SK-N-DZ (cell line): ENCODE measurements at regions not wholly inside any gene's neighbourhood (a gene's known extent, or its start where the extent isn't known, plus 50 kb on each side); places are given as distances from the start of the nearest gene placed in this dataset.

Experiments
- DNase-seq: peaks from one replicate; pipeline ENCODE4 v3.0.0-alpha.2; 2015; ENCODE audit warnings: low spot score

DNA sequence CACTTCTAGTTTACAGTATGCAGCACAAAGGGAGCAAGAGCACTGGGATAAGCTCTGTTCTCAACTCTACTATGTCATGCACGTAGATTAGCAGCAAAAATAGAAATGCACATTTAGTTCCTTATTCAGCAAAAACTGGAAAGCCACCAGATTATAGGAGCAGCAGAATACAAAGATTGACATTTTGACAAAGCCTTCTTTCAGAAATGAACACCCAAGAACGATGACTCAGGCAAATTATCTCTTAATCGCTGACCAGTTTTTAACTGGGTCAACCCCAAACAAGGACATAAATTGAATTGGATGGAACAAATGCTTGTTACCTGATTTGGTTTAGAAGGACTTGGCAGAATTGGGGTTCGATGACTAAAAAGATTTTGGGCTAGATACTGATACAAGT is 775.3 kb upstream of the HS3ST1 start:
- no peak for DNase-seq

DNA sequence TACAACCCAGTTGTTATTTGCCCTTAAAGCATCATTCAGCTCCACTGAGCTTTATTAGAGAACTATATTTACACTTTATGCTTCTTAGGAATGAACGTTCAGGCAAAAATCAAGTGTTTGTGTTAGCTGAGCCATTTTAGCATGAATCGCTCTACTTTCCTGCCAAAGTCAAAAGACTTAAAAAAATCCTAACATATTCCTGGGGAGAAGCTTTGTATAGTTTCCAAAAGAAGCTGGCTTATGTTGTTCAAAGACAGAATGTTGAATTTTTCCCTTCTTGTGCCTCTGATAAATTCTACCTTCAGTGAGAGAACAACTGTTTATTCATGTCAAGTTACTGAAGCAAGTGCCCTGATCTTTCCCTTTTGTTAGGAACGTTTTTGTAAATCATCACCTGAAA is 771.5 kb upstream of the HS3ST1 start:
- no peak for DNase-seq

DNA sequence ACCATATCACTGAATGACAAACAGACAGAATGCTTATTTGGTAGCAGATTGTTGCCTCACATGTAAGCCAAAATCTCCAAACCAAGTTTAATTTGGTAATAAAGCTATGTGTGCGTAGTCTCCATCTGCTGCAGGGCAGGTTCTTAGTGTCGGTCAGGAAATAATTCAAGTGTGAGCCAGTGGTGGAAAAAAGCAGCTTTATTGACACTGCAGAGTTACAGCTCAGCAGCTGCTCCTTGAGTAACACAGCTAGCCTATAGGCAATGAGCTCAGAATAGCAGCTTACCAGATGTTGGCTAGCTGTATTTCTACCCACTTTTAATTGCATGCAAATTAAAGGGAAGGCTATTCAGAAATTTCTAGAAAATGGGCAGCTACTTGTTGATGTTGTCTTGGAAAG is 757.8 kb upstream of the HS3ST1 start:
- no peak for DNase-seq

DNA sequence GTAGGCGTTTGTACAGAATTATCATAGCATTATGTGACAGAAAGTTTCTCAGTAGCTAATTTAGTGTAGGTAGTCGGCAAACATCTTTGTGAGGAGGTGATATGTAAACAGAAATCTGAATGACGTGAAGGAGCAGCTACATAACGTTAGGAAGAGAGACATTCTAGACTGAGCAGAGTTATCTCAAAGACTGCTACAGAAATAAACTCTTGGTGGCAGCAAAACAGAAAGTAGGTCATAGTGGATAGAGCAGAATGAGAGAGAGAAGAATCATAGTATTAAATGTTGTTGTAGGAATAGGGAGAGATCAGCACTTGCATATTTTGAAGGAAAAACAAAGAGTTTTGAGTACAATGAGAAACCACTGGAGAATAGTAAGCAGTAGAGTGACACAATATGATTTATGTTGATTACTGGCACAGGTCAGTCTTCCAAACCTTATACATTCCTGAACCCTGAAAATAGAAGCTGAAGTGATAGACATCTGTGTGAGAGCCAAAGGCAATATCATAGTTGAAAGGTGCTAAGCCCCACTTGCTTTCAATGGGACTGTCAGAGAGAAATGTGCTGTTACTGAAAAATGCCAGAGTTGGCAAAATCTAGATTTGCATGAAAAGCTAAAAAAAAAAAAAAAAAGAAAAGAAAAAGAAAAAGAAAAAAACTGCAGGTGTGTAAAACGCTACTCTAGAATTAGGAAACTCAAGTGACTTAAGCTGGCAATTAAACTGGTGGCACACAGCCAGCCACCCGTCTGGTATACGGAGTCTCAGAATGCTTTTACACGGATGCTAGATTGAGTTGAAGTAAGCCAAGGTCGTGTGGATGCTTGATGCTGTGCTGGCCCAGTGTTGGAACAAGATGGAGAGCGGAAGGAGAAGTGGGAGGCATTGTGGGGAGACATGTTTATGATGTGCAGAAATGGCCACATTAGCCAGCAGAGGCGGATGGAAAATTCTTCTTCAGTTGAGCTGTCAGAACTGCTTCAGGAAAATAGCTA is 750.2 kb upstream of the HS3ST1 start:
- DNase-seq, result no peak

DNA sequence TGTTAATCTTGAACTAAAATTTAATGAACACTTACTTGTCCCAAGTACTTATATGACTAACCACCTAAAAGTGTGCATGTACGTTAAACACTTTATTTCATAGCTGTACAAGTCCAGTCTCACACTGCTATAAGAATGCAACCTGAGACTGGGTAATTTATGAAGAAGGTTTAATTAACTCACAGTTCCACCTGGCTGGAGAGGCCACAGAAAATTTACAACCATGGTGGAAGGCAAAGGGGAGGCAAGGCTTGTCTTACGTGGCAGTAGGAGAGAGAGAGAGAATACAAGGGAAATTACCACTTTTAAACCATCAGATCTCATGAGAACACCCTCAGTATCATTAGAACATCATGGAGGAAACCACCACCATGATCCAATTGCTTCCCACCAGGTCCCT is 748.7 kb upstream of the HS3ST1 start:
- DNase-seq, result no peak

DNA sequence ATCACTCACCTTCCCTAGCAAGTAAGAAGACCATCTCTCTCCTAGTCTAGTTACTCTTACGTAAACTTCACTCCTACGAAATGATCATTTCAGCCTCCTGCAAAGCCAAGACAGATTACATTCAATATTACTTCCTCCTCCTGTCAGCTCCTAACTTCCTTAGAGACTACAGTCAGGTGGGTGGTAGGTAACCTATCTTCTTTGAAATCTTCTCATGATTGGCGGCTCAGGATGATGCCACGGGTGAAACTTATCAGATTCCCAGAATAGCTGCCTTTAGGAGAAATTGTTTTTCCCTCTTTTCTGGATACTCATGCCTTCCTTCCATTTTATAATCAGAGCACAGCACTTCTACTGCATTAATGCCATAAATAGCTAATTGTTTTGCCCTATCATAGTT is 744.8 kb upstream of the HS3ST1 start:
- no peak for DNase-seq

DNA sequence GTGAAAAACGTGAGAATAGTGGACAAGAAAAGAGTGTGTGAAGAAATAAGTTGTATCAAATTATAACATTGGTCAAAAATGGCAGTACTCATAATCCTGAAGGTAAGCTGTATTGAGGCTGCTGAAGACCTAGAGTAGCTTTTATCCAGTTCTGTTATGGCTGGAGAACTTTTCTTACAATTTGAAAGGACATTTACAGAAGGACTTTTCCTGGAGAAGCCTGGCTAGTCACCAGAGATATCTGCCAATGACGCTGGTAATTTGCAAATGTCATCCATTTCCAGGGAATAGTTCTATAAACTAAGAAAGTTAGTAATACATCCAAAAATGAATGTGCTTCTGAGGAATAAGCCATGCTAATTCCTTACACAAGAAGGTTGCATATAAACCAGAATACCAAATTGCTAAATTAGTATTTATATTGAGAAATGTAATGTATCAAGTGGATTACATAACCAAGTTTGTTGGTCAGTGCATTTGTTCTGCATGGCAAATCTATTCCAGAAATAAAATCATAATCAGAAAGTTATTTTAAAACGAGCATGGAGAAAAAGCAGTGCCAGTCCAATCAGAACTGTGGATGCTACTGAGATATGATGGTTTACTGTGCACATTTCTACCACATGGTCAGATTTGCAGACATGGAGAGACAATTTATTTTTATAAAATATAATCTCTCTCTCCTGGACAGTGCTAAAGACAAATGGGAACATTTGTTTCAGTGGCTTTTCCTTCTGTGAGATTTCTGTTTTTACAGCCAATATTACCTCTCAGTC is 743.7 kb upstream of the HS3ST1 start:
- no peak for DNase-seq

DNA sequence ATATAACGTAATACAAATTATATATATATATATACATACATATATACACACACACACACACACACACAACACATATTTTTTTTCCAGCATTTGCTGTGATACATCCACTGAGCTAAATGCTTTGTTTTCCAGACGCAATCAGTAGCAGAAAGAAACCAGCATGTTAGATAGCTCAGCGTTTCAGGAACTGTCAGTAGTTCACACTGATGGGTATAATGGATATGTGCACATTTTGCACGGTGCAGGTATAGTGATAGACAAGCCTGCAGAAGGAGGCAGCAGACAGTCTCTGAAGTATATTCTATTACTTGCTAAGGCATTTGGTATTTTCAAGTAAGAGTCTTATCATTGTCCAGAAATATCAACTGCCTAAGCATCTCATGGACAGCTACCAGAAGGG is 741.6 kb upstream of the HS3ST1 start:
- DNase-seq, result no peak

DNA sequence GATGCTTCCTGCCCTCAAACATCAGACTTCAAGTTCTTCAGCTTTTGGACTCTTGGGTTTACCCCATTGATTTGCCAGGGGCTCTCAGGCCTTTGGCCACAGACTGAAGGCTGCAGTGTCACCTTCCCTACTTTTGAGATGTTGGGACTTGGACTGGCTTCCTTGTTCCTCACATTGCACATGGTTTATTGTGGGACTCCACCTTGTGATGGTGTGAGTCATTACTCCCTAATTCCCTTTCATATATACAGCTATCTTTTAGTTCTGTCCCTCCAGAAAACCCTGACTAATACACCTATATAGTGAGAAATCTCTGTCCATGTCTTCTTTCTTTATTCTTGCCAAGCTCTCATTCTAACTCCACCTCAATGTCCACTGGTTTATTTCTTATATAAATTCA is 736.9 kb upstream of the HS3ST1 start:
- DNase-seq, result no peak

DNA sequence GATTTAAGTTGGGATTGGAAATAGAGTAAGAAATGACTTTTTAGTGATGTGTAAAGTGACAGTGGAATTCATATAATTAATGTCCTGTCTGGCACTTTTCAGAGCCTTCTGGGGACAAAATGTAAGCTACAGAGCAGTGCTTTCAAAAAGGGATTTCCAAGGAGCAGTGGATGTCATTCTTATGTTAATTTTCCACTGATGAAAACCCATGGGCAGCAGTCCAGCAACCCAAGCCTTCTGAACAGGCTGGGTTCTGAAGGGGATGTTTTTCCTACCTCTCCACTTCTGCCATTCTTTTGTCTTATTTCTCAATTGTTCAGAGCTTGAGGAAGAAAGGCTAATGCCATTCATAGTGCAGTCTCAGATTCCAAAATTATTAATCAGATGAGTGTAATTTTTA is 717.6 kb upstream of the HS3ST1 start:
- no peak for DNase-seq

DNA sequence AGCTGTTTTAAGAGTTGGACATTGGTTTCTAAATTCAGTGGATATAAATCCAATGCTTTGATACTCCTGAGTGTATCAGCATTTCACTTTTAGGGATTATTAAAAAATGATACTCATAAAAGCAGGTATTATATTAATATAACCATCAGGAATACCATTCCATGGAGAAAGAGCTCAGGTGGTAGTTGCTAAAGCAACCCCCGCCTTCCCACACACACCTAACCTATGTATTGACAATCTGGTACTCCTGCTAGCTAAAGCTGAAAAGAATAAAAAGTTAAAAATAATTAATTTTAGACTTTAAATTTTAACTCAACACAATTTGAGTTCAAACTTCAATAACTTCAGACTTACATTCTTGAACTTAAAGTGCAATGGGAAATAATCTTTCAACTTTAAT is 717.1 kb upstream of the HS3ST1 start:
- DNase-seq, result no peak

DNA sequence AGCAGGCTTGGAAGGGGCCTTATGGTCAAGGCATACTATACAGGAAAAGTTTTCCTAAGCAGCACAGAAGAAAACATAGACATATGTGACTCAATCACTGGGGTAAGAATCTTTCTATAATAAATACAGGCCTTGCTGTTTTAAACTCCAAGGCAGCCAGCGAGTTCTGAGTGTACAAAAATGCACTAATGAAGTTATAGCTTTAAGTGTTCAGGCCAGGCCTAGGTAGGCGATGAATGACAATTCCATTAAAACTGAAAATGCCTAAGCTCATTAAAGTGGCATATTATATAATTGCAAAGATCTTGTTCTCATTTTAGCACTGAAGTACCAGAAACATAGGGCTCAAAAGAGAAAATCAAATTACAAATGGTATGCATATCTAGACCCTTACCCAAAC is 716.4 kb upstream of the HS3ST1 start:
- no peak for DNase-seq

DNA sequence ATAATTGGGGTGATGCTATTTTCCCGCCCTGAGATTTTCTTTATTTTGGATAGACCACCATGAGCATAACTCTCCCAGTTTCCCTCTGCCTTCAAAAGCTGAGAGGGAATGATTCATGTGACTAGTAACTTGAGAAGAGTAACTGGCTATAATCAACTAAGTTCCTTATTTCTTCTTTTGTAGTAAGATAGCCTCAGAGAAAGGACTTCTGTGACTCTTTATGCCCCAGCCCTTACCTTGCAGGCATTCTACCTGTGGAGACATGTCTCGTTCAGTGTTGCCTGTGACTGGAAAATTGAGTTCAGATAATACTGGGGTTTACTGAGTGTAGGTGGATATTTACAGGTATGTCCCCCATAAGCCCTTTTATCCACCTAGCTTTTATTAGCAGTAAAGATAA is 715.4 kb upstream of the HS3ST1 start:
- no peak for DNase-seq

DNA sequence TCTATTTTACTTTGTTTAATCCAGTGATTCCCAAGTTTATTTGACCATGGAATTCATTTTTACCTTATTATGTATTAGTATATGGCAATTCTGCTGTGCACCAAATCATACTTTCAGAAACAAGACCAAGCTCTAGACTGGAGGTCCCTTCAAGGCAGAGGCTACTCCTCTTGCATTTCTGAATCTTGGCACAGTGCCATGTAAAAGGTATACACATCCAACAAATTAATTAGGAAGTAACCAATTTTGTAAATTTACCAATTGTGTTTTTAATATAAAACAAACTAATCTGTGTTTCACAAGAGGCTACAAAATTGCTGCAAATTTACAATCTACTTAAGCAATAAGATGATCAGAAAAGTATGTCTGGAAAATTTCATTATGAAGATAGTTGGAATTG is 712.2 kb upstream of the HS3ST1 start:
- no peak for DNase-seq

DNA sequence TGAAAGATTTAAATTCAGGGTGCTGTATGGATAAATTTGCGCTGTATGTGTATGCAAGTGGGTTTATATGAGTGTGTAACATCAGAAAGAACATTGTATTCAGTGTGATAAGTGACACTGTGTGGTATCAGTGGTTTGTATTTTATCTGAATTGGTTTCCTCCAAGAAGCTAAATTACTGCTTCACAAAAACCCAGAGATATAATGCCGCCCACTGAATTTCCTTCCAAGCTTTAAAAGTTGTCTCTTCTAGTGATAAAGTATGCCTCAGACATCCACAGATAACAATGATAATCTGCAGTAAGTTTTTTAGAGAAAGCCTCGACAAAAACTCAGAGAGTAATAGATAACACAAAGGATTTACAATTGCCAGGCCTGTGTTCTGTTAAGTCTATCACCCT is 710.6 kb upstream of the HS3ST1 start:
- DNase-seq, result no peak

DNA sequence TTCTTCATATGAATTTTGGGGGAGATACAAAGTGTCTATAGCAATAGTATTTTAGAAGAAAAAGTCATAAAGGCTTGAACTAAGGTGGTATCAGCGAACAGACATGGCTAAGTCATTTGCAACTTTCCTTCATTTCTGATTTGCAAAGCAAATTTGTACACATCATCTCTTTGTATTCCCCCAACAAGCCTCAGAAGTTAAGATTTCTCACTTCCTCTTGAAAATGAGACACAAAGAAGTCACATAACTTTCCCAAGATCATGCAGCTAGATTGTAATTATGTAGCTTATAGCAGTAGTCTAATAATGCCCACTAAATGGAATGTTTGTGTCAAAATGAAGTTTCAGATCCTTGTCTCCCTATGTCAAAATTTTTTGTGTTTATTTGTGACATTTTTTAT is 709.8 kb upstream of the HS3ST1 start:
- no peak for DNase-seq

DNA sequence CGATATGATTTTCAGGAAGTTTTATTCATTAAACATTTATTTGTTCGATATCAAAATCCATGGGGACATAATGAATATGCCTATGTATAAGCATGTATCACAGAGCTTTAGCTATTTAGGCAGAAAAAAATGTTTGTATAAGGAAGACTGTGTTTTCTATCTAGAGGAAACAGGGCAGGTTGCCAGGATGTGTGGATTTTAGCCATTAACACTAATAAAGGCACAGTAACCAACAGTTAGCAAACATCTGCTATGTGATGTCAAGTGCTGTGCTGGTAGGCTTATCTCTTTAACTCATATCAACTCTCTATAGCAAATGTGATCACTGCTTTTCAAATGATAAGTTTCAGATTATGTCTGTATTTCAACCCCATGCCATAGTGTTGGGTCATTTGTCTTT is 708.9 kb upstream of the HS3ST1 start:
- DNase-seq, result no peak

DNA sequence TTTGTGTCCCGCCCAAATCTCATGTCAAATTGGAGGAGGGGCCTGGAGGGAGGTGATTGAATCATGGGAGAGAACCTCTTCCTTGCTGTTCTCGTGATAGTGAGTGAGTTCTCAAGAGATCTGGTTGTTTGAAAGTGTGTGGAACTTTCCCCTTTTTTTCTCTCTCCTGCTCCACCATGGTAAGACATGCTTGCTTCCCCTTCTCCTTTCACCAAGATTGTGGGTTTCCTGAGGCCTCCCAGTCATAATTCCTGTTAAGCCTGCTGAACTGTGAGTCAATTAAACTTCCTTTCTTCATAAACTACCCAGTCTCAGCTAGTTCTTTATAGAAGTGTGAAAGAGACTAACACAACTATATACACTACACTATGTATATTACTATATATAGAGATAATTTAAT is 697.8 kb upstream of the HS3ST1 start:
- no peak for DNase-seq

DNA sequence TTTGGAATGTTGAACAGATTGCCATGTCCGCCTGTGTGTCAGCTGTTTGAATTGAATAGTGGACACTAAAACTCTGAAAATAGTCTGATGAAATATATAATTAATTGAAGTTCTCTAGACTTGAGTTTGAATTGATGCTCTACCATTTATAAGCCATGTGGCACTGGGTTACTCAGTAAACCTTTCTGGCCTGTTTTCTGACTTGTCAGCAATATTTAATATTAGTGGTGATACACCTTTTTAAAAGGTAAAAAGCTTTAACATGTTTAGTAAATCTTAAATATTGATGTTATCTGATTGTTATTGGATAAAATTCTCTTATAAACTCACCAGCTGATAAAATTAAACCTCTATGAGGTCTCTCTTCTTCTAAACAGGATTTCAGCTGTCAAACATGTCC is 695.4 kb upstream of the HS3ST1 start:
- no peak for DNase-seq

DNA sequence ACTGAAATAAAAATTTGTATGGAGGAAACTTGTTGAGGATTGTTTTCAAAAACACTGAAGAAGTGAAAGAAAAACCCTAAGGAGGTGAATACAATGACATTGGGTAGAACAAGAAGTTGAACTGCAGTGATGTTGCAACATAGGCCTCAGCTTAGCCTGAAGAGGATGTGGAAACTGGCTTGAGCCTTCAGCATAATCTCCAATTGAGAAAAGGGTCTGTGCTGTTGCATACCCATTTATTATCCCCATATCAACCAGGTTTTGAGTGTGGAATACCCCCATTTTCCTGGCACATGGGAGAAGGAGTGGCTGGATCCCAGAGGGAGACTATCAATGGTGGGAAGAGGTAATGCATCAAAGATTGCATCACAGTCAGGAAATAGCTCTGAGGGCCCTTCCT is 695.0 kb upstream of the HS3ST1 start:
- no peak for DNase-seq

DNA sequence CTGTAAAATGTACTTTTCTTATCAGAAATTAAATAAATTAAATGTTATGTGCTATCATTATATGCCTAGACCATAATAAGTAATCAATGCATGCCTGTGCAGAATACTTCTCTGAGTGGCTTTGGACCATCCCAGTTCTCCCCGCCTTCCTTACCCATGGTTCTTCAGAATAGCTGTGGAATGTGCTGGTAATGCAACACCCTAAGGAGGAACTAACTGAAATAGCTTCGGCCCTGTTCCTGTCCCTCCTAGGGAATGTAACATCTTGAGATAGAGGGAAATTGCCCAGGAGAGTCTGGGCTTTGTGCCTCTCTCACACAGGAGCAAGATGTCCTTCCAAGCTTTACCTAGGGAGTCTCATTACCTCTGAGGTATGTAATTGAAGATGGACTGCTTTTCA is 693.6 kb upstream of the HS3ST1 start:
- no peak for DNase-seq

DNA sequence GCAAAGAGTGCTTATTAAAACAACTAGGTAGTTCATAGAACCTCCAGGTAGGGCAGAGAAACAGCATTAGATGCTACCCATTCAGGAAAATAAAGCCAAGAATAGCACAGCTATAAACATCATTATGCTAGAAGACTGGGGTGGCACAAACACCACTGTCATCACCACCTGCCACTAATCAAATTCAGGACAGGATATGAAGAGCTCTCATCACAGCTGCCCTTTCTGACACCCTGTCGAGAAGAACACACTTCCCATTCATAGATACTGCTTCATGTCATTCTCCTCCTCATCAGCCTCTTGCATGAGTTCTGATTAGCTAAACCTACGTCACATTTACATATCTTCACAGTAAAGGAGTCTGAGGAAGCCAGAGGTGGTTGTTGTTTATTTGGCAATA is 692.3 kb upstream of the HS3ST1 start:
- DNase-seq, result no peak

DNA sequence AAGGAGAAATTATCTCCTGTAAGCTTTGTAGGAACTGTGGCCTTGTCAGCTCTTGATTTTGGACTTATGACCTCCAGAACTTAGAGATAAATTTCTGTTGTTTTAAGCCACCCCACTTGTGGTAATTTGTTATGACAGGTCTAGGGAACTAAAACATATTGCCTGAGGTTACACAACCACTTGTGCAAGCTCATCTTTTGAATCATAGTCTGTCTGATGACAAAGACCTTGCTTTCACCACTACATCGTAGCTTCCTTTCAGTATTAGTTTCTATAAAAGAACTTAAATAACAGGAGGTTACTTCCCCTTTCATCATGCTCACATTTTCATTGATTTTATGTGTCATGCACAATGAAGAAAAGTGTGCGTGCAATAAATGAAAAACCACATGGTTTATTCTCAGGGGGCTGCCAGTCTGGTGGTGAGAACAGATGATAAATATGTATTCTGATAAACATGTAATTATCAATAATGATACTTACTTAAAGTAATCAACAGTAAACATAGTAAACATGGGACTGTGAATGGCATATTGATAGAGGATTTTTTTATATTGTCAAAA is 690.0 kb upstream of the HS3ST1 start:
- DNase-seq, result no peak
